Left colon (tissue), 2 donors: ENCODE measurements at regions not wholly inside any gene's neighbourhood (a gene's known extent, or its start where the extent isn't known, plus 50 kb on each side); places are given as distances from the start of the nearest gene placed in this dataset.
A peak's percentile ranks its signal among the peaks of the same experiment; 100 is the strongest.

Source experiments
- ATAC-seq: fragments of 200-7000 bp; cut with Tn5 transposase; one replicate; pipeline ENCODE4 v1.9.1; 2020; ENCODE audit warnings: mild to moderate bottlenecking, moderate library complexity
- DNase-seq, 2 donors: peaks; one replicate each; pipeline ENCODE4 v3.0.0-alpha.2; 2020
- intact Hi-C, 2 donors: fragments of 100-400 bp; cut with DNase I in 1 of 2; cut with micrococcal nuclease in 1 of 2; formaldehyde crosslinking; loops; one replicate each; pipeline versions ENCODE4 v1.11.2 to v1.14.0; 2022; cut with DNase I, micrococcal nuclease
- donor health status: DM: no; HTN: no; CAD: no.
- donor health status: DM: yes; HTN: yes; CAD: no.

DNA sequence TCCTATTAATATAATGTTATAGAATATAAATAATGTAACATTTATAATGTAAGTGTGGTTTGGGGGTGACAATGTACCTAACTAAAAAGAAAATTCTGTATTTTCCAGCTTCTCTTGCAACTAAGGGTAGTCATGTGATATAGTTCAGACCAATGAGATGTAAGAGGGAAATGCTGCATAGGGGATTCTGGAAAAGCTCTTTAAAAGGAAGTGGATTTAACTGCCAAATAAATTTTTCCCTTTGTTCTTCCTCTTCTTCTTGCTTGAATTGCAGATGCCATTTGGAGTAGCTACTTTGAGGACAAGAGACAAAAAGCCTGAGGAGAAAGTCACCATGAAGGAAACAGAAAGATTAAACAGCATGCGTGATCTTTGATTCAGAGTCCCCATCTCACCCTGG is 194.3 kb downstream of the PTEN start:
- intact Hi-C loops = no loop called here
- DNase-seq = no peak
- ATAC-seq = no peak

DNA sequence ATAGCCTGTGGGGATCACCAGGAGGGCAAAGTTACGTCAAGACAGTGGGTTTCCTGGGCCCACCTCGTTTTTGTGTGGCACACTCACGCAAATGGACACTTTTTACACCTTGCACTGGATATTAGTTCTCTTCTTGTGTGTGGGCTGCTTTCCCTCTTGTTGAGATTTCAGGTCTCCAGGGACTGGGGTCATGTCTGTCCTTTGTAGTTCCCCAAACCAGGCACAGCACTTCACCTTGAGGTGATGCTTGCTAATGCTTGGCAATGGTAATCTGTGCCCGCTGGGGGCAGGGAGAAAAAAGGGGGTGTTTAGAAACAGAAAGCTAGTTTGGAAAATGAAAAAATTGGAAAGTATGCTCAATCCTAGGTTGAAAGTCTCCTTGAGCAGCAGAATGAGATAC is 195.3 kb downstream of the PTEN start:
- no peak for ATAC-seq
- intact Hi-C loops = no loop called here

DNA sequence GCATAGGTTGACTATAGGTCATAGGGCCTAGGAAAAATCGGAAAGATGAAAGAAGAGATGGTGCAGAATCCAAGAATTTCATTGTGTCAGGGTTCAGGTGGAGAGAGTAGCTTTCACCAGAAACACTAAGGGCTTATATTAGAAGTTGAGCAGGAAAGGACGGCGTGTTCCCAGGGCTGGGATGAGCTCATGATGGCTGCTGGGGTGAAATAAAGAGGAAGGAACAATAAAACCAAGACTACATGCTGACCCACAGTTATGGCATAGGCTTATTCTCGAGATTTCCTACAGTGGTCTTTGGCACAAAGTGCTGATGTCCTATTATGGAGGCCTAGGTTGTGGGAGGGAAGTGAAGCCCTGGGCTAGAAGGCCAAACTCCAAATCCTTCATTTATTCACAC is 195.8 kb downstream of the PTEN start:
- DNase-seq (no peak), ATAC-seq (no peak)
- intact Hi-C loops = no loop called here

More for the DNA sequence above, 195.3 kb downstream of the PTEN start:
- no peak for DNase-seq

DNA sequence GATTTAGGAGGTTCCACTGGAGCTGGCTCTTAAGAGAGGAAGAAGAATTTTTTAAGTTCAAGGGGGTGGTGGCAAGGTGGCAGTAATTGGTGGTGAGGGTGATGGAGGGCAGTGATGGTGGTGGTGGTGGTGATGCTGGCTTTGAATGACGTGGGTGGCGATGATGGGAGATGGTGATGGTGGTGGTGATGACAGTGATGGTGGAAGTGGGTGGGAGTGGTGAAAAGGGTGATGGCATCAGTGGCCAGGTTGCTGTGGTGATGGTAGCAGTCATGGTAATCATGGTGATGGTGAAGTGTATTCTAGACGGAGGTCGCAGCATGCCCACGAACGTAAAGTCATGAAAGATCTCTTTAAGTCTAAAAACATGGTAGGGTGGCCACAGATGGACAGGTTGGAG is 197.3 kb downstream of the PTEN start:
- intact Hi-C loops = no loop called here
- ATAC-seq = no peak
- DNase-seq = no peak

DNA sequence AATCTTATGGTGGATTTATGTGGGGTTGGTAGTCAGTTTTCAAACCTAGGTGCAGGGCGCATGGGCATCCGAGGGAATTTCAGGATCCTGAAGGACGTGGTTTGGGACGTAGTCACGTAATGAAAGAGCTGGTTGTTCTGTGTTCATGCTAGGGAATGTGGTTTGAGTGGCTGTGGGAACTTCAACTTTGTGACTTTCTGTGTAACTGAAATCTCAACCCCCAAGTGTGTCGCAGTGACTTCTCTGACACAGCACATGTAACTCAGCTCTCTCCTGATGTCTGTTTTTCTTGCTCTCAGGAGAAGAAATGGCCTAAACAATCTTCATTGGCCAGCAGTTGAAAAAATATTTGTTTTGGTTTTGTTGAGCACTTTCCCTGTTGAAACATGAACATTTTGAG is 199.0 kb downstream of the PTEN start:
- DNase-seq = no peak
- intact Hi-C loops = no loop called here
- ATAC-seq = no peak

DNA sequence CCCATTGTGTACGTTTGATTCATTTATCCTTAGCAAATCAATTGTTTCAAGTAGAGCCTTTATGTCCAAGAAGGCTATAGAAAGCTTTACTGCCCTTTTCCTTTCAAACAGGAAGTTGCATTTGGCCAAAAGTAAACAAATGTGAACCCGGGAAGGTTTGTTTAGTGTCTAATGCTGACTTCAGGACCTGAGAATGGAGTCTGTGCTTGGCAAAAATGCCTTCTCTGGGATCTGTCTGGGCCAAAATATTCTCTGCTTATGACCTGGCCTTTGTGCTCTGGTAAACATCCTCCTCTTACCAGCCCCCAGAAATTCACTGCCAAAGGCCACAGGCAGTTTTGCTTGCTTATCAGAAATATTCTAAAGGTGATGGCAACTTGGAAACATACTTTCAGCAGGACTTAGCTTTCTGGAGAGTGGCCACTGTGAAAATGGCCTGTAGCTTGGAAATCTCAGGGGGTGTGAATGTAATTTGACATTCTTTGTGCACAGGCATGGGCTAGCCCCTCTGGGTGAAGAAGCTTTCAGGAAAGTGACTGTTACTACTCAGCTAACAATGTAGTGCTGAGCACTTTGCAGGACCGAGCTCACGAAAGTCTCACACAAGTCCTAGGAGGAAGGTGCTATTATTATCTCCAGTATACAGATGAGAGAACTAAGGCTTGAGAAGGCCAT is 199.5 kb downstream of the PTEN start:
- DNase-seq = no peak
- ATAC-seq = peak; percentile 33
- intact Hi-C loops = no loop called here

DNA sequence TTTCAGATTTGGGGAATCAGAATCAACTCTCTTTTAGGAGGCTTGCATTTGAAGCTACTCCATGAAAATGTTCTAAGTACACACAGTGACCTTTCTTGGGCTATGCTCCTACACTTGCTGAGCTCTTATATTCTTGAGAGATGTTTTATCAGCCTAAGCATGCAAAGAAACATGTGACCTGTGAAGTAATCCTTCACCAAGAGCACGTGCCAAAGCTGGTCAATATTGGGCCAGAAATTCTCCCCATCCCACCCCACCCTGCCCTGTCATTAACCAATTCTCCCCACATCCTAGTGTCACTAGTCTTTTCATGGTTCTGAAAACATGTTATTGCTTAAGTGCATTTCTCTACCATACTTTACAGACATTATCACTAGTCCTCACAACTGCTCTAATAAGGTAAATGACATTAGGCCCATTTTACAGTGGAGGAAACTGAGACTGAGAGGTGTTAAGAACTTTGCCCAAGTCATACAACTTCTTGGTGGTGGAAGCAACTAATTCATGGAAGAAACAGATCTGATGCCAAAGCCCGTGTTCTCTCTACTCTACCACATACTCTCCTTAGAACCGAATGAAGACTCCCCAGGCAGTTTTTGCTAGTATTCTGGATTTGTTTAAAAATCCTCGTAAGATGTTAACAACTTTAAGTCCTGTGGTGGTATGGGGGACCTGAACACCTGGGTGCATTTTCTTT is 200.6 kb downstream of the PTEN start:
- intact Hi-C loops = no loop called here
- ATAC-seq (no peak), DNase-seq (no peak)

DNA sequence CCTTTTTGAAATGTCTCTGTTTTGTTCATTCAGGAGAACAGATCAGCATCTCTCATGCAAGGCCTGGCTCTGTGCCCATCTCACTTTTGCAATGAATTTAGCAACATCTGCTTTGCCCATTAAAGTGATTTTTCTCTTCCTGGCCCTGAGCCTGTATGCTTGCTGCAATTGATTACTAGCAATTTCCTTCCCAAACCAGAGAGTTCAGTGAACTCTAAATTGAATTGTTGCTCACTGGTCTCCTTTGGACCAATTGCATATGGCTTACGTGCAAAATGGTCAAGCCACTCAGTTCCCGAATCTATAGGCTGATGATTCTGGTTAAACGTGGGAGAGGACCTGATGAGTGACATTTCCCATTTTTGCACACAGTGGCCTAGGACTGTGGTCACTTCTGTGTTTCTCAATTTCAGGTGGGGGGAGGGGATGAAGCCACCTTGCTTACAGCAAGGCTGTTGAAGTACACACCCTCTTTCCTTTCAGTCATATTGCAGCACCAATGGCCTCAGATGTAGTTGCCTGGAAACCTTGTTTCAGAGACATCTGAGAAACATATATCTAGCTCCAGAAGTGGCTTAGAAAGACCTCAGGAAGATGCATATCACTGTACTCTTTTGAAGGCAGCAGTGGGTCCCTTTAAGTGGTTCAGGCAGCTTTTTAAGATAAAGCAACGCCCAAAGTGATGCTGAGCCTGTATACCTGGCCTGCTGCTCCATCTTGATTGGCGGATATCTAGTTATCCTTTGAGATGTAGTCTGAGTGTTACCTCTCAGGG is 201.4 kb downstream of the PTEN start:
- DNase-seq = peak; percentile 35 to 47
- intact Hi-C loops = no loop called here

DNA sequence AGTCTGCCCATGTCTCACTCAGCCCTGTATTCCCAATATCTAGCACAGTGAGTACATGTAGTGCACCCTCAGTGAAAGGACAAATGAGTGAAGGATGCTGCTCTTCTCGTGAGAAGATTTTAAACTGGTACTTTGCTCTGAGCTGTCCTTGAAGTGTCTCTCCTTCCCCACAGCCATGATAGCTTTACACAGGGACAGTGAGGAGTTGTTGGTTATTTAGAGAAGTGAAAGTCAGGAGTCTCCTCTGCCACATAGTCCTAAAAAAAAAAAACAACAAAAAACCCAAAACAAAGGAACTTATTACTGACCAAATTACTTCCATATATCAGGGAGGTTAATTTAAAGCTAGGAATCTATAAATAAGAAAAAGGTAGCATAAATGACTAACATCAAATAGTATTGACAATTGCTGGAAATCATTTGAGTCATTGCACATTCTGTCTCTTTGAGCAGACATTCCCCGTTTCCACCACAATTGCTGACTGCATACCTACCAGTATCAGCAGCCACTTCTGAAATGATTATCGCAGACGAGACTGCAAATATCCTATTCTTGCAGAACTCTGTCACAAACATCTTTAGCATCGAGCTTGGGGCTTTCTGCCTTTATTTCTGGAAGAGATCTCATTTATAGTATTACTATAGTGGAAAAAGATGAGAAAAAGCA is 202.1 kb downstream of the PTEN start:
- ATAC-seq = no peak
- DNase-seq = no peak

More for the DNA sequence above, 201.4 kb downstream of the PTEN start:
- ATAC-seq = no peak

DNA sequence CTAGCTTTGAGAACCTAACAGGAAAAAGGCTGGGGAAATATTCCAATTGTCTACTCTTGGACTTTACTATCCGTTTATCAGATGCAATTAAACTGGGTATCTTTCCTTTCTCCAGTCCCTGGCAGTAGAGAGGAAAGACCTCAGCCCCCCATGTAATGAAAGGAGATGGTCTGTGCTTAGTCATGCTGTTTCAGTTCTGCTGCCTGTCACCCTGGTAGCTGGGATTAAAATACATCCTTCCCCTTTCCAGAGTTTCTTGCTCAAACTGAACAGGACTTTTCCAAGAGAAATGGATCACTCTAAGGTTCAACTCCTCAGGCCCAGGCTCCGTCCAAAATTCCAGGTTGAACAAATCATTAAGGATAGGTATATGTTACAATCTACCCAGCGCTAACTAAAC is 202.9 kb downstream of the PTEN start:
- intact Hi-C loops = no loop called here

More for the DNA sequence above, 202.1 kb downstream of the PTEN start:
- intact Hi-C loops = no loop called here

DNA sequence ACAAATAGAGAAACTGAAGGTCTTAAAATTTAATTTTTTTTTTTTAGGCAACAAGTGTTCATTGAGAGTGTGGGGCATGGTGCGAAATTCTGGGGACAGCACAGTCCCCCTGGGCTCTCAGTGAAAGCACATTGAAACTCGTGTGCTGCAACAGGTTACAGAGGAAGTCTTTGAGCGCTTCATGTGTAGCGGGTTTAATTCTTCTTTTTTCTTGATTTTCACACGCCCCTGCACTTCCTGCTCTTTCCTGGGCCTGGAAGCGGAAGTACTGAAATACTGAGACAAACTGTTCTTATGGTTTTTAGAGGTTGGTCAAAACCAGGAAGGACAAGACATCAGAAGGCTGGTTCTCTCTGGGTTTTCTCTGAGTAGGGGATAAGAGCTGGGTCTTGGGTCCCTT is 203.5 kb downstream of the PTEN start:
- no peak for DNase-seq
- no peak for ATAC-seq
- intact Hi-C loops = no loop called here

More for the DNA sequence above, 202.9 kb downstream of the PTEN start:
- ATAC-seq (no peak), DNase-seq (no peak)

DNA sequence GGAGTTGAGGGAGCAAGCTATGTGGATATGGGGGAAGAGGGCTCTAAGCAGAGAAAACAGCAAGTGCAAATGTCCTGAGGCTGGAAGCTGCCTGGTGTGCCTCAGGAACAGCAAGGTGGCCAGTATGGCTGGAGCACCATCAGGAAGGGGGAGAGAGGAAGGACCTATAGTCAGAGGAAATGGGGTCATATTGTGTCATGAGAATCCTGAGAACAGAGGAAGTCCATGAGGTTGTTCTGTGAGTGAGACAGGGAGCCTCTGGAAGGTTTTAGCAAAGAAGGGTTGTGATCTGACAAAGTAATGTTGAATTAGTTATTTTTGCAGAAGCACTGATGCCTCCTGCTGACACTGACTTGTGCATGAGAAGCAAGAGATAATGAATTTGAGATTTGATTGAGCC is 204.3 kb downstream of the PTEN start:
- intact Hi-C loops = no loop called here
- no peak for DNase-seq
- no peak for ATAC-seq

DNA sequence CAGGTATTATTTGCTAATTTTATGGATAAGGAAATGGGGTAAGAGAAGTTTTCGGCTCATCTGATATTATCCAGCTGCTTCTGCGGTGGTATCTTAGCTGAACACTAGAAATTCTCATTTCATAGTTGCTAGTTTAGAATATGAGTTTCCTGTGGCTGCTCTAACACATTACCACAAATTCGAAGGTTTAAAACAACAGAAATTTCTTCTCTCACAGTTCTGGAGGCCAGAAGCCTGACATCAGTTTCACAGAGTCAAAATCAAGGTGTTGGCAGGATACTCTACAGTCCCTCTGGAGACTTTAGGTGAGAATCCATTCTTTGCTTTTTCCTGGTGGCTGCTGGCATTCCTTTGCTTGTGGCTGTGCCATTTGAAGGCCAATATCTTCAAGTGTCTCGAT is 205.9 kb downstream of the PTEN start:
- no peak for ATAC-seq
- DNase-seq = no peak
- intact Hi-C loops = no loop called here

DNA sequence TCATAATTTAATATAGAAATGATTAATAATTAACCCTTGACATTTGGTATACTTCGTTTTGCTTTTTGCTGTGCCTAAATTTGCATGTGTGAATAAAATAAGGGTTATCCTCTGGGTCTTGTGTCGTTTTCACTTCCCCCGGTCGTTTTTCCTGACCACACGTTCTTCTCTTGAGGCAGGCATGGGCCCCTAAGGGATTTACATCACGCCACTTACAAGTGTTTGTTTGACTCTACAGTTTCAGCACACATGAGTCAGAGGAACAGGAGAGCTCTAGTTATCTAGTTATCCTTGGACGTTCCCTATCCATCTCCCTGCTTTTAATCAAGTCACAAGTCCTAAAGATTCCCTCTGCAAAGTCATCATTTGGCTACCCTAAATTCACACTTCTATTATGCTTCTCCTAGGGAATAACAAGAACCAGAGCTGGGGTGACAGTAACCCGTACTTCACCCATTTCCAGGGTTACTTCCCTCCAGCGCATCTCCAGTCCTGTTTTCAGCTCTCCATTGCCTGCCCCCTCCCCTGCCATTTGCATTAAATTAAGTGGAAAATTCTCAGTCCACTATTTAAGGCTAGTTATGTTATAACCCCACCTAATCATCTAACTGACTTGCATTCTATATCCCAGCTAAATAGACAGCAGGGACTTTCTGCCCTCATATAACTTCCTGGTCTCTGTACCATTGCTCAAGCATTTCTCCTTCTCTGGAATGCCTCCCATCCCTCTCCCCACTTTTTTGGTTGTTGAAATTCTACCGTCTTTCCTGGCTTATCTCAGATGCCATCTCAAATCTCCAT is 206.9 kb downstream of the PTEN start:
- DNase-seq (no peak), ATAC-seq (no peak)
- intact Hi-C loops = no loop called here

DNA sequence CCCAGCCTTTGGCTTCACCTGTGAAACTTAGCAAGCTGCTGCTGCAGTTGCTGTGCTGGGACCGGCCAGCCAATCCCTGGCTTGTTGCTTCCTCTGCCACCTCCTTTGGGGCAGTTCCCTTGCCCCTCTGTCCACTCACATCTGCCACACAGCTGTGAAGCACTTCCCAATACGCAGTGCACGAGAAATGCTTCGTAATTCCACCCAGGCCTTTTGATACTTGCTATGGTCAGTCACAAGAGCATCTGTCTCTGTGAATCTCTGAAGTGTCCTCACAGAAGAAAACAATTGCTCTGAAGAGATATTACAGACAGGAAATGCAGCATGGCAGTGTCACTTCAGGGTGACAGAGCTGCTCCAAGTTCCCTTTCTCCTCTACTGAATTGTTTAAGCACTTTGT is 208.5 kb downstream of the PTEN start:
- ATAC-seq (no peak), DNase-seq (no peak)
- intact Hi-C loops = no loop called here

DNA sequence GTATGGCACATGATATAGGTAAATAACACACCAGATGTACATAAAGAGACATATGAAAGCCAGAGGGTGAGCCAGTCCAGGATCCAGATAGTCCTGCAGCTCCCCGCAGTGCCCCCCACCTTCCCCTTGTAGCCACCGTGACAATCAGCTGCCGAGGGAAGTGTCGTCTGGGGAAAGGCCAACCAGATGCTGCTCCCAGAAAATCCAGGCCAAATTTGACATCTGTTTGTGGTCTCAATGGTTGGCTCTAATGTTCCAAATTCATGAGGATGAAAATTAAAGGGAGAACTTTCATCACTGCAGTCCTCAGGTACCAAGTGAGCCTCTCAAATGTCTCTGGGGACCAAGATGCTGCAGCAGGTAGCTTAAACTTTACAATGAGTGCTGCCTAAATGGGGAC is 210.3 kb downstream of the PTEN start:
- intact Hi-C loops = no loop called here
- ATAC-seq (no peak), DNase-seq (no peak)

DNA sequence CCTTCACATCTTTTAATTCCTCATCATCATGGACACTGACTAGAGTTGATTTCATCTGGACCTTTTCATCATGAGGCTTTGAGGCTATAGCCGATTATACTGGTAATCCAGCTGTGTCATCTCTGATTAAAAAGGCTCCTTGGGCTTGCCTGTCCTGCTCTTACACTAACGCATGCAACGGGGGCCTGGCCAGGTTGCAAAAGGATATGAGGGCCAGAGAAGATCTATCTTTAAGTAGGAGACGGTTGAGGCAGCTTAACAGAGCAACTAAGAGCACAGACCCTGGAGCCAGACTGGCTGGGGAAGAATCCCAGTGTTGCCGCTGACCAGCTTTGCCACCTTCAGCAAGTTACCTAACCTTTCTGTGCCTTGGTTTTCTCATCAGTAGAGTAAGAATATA is 211.5 kb downstream of the PTEN start:
- ATAC-seq (no peak), DNase-seq (no peak)
- intact Hi-C loops = no loop called here

DNA sequence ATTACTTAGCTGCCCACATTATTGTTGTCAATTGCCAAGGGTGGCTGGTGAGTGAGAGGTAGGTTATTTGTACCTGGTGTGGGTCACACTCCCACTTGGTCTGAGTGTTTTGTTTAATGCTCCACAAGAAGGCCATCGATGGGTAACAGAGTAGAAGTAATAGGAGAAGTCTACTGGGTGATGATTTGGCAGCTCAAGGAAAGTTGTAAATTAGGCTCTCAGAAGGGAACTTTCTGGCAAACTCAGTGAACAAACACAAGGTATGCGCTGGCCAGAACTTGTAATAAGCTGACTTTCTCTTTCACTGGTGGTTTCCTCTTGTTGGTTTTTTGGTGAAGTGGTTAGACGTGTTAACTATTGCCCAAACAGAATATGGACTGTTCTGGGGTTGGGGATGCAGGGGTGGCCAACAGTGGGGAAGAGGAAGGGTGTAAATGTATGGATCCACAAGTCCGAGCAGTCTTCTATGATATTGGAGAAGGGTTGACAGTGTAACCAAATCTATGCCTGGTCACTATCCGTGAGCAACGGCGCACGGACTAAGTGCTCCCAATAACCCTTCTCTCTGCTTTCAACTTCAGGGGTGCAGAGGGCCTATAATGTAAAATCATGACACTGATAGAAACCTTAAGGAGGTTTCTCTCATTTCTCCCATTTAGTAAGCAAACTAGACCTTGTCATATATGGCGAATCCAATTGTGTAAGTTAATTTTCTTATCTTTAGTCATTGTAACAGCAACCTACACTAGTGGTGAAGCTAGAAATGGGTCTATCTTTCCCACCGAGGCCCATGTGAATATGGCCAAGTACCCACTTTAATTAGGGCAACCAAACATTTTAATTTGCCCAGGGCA is 212.8 kb downstream of the PTEN start:
- ATAC-seq = no peak
- no peak for DNase-seq
- intact Hi-C loops = no loop called here
